GM12878 (cell line): ENCODE measurements at regions not wholly inside any gene's neighbourhood (a gene's known extent, or its start where the extent isn't known, plus 50 kb on each side); places are given as distances from the start of the nearest gene placed in this dataset.

Experiments used
- ATAC-seq: fragments of 200-7000 bp; cut with Tn5 transposase; 3 replicates; pipeline ENCODE4 v1.9.1; 2020; ENCODE audit warnings: mild to moderate bottlenecking, moderate library complexity
- BruUV-seq: library from RNA; stranded (reverse); fragments of 400-500 nt; replicated peaks from 2 replicates; lab custom pipeline; 2021; lab: Mats Ljungman, UMichigan
- CTCF ChIA-PET: fragments of 300-600 bp; sonication (Branson Sonifier 250); formaldehyde crosslinking; extraction: SDS; loops from one replicate; lab custom pipeline; 2021; ENCODE audit warnings: inconsistent platforms; lab: Yijun Ruan, JAX
- POLR2A ChIA-PET: fragments of 350-600 bp; formaldehyde crosslinking; extraction: SDS; loops from one replicate; lab custom pipeline; 2021; ENCODE audit warnings: inconsistent platforms; lab: Charles Lee
- RAD21 ChIA-PET: fragments of 300-600 bp; sonication (Branson Sonifier 250); formaldehyde crosslinking; loops from one replicate; lab custom pipeline; 2023; ENCODE audit warnings: antibody characterized with exemption; ENCODE audit not compliant: unreplicated experiment; lab: Charles Lee
- SMC1A ChIA-PET: fragments of 300-600 bp; sonication (Branson Sonifier 250); formaldehyde crosslinking; loops from one replicate; lab custom pipeline; 2023; ENCODE audit not compliant: unreplicated experiment, uncharacterized antibody; lab: Charles Lee
- DNase-seq: peaks from one replicate; pipeline ENCODE4 v3.0.0-alpha.2; 2011; ENCODE audit warnings: low read depth, low spot score
- FAIRE-seq: peaks from 3 replicates; lab custom pipeline; 2011; peaks lifted over from hg19 to GRCh38; lab: Jason Lieb, UNC
- H2AFZ ChIP-seq: 2 replicates; pipeline ENCODE4 v1.6.0; 2011; ENCODE audit warnings: low read depth, low read length, control low read depth; ENCODE audit not compliant: control insufficient read depth
- H3K27ac ChIP-seq: 2 replicates; pipeline ENCODE4 v1.5.1; 2011; ENCODE audit warnings: control low read depth; ENCODE audit not compliant: control insufficient read depth, insufficient read depth
- H3K27me3 ChIP-seq, 2 experiments: replicated peaks in 1 of 2; 2 replicates each; pipeline versions ENCODE4 v1.6.0 to v1.6.1; 2011; ENCODE audit warnings: low read length in 1 of 2; ENCODE audit not compliant: control insufficient read depth in 2 of 2, insufficient read depth in 2 of 2
- H3K36me3 ChIP-seq, 2 experiments: 2 replicates each; pipeline ENCODE4 v1.5.1; 2011; ENCODE audit warnings: low read length in 1 of 2; ENCODE audit not compliant: control insufficient read depth in 2 of 2, insufficient read depth in 2 of 2
- H3K4me1 ChIP-seq: 2 replicates; pipeline ENCODE4 v1.6.1; 2011; ENCODE audit warnings: mild to moderate bottlenecking, low read length, moderate library complexity, mixed read lengths; ENCODE audit not compliant: control insufficient read depth, insufficient read depth
- H3K4me2 ChIP-seq: 2 replicates; pipeline ENCODE4 v1.6.0; 2011; ENCODE audit warnings: control low read depth; ENCODE audit not compliant: control insufficient read depth, insufficient read depth
- H3K4me3 ChIP-seq: fragments of 200-600 bp; sonication (generic); 2 replicates; pipeline ENCODE4 v1.5.1; 2016
- H3K79me2 ChIP-seq: 2 replicates; pipeline ENCODE4 v1.6.0; 2011; ENCODE audit warnings: low read length; ENCODE audit not compliant: control insufficient read depth, insufficient read depth
- H3K9ac ChIP-seq: 2 replicates; pipeline ENCODE4 v1.8.0; 2011; ENCODE audit warnings: low read length, control low read depth, mixed read lengths; ENCODE audit not compliant: control insufficient read depth, insufficient read depth
- H3K9me3 ChIP-seq: replicated peaks from 3 replicates; pipeline ENCODE4 v1.5.1; 2011; ENCODE audit warnings: mild to moderate bottlenecking, low read length; ENCODE audit not compliant: control insufficient read depth, insufficient read depth
- H4K20me1 ChIP-seq: 2 replicates; pipeline ENCODE4 v1.6.0; 2011; ENCODE audit not compliant: control insufficient read depth, insufficient read depth
- ATF2 ChIP-seq: IDR thresholded peaks from 2 replicates; pipeline ENCODE4 v1.6.1; 2012; ENCODE audit warnings: low read length, inconsistent platforms
- BCLAF1 ChIP-seq: fragments of 450-650 bp; IDR thresholded peaks from 2 replicates; pipeline ENCODE4 v1.6.1; 2017; ENCODE audit warnings: antibody characterized with exemption, mild to moderate bottlenecking, moderate library complexity
- CHD4 ChIP-seq: fragments of 200-600 bp; sonication (generic); IDR thresholded peaks from 2 replicates; pipeline ENCODE4 v1.6.1; 2016; ENCODE audit warnings: mild to moderate bottlenecking
- EZH2 ChIP-seq: IDR thresholded peaks from 2 replicates; pipeline ENCODE4 v1.6.1; 2012; ENCODE audit warnings: low read depth, mild to moderate bottlenecking, control low read depth, inconsistent platforms, low read length, borderline replicate concordance; ENCODE audit not compliant: control insufficient read depth
- FOS ChIP-seq: IDR thresholded peaks from 3 replicates; pipeline ENCODE4 v1.6.1; 2011; ENCODE audit warnings: borderline replicate concordance; ENCODE audit not compliant: insufficient read length; ENCODE audit errors: extremely low read depth
- HDAC2 ChIP-seq: fragments of 200-600 bp; sonication (generic); IDR thresholded peaks from 2 replicates; pipeline ENCODE4 v1.6.1; 2017
- IKZF2 ChIP-seq, 2 experiments: fragments of 450-650 bp; IDR thresholded peaks; 2 replicates each; pipeline ENCODE4 v1.6.1; 2017; ENCODE audit warnings: mild to moderate bottlenecking in 2 of 2, moderate library complexity in 2 of 2
- IRF5 ChIP-seq: fragments of 450-650 bp; IDR thresholded peaks from 2 replicates; pipeline ENCODE4 v1.6.1; 2017; ENCODE audit warnings: borderline replicate concordance
- JUNB ChIP-seq: IDR thresholded peaks from 2 replicates; pipeline ENCODE4 v1.6.1; 2016; ENCODE audit warnings: antibody characterized with exemption, mild to moderate bottlenecking
- MEF2A ChIP-seq: IDR thresholded peaks from 2 replicates; pipeline ENCODE4 v1.6.1; 2011; ENCODE audit warnings: low read depth, mild to moderate bottlenecking, low read length, moderate library complexity; ENCODE audit not compliant: insufficient read depth
- NR2F1 ChIP-seq: fragments of 450-650 bp; conservative IDR thresholded peaks from 2 replicates; pipeline ENCODE4 v1.6.1; 2017; ENCODE audit warnings: mild to moderate bottlenecking
- RBBP5 ChIP-seq: fragments of 200-600 bp; sonication (generic); conservative IDR thresholded peaks from 2 replicates; pipeline ENCODE4 v1.6.1; 2016
- REST ChIP-seq: IDR thresholded peaks from 2 replicates; pipeline ENCODE4 v1.6.1; 2012; ENCODE audit warnings: mild to moderate bottlenecking, low read depth, low read length
- SMAD5 ChIP-seq: IDR thresholded peaks from 2 replicates; pipeline ENCODE4 v1.6.1; 2016; ENCODE audit warnings: antibody characterized with exemption, low read depth
- SREBF1 ChIP-seq: IDR thresholded peaks from 2 replicates; pipeline ENCODE4 v1.6.1; 2012; ENCODE audit warnings: mild to moderate bottlenecking, low read length
- SUZ12 ChIP-seq: fragments of 200-600 bp; sonication (generic); IDR thresholded peaks from one replicate; pipeline ENCODE4 v1.6.1; 2018; ENCODE audit warnings: antibody characterized with exemption, mild to moderate bottlenecking; ENCODE audit not compliant: unreplicated experiment
- ZZZ3 ChIP-seq: IDR thresholded peaks from 2 replicates; pipeline ENCODE4 v1.6.1; 2011; ENCODE audit warnings: low read depth; ENCODE audit not compliant: control insufficient read depth, insufficient read length
- WGBS: methylation state at CpG from one replicate; pipeline ENCODE4 v1.1.6; 2016; ENCODE audit warnings: low lambda C conversion rate; ENCODE audit not compliant: insufficient replicate concordance, insufficient coverage; ENCODE audit errors: missing lambda C conversion rate; 5-methylcytosine and 5-hydroxymethylcytosine counted together
- in situ Hi-C: fragments of 300-500 bp; cut with MboI; formaldehyde crosslinking; loops from 9 replicates; pipeline ENCODE4 v1.14.3; 2018; ENCODE audit warnings: mixed read lengths
- intact Hi-C: fragments of 100-400 bp; cut with micrococcal nuclease; formaldehyde crosslinking; loops from one replicate; pipeline ENCODE4 v1.14.2; 2022; ENCODE audit not compliant: unreplicated experiment

- Histone ChIP-seq H2AFZ (no peak overlapping the region), H3K4me1 (no peaks in the 10 kb centered on the region), H3K4me3 (no peak overlapping the region), H3K79me2 (no peaks in the 10 kb centered on the region), H3K4me2 (no peak overlapping the region), H3K36me3 (no peaks in the 10 kb centered on the region), H3K27me3 (no peaks in the 10 kb centered on the region), H3K27ac (no peak overlapping the region), H3K9ac (no peak overlapping the region), H4K20me1 (no peaks in the 10 kb centered on the region), H3K9me3 (no peaks in the 10 kb centered on the region)
- WGBS = 9% methylated on average over 6 of the region's 6 CpGs
- ChIA-PET SMC1A (no interaction called here), POLR2A (no interaction called here), RAD21 (no interaction called here), CTCF (interaction anchor here (1.5 kb wide), 1 partner anchor 11 kb away, joined by 4 read pairs; no protein-coding TSS in a partner anchor)
- intact Hi-C loops = no loop called here
- no peak for DNase-seq
- BruUV-seq = no TSS peak
- no peak for ATAC-seq
- in situ Hi-C loops = no loop called here
- FAIRE-seq = no peak
- no peak for TF ChIP-seq ZZZ3
- TF ChIP-seq ATF2 = no peak
- no peak for TF ChIP-seq BCLAF1
- TF ChIP-seq REST = no peak
- no peak for TF ChIP-seq NR2F1
- TF ChIP-seq FOS = no peak
- TF ChIP-seq SMAD5 = no peak
- no peak for TF ChIP-seq IKZF2 (IDR thresholded peaks at IDR 0.05)
- no peak for TF ChIP-seq HDAC2
- no peak for TF ChIP-seq IRF5
- TF ChIP-seq MEF2A = no peak
- TF ChIP-seq JUNB = no peak
- no peak for TF ChIP-seq RBBP5
- no peak for TF ChIP-seq CHD4
- no peak for TF ChIP-seq SREBF1
- no peak for TF ChIP-seq EZH2
- TF ChIP-seq SUZ12 = no peak
Measured at GRCh38 chr7:42650171-42650570, 261.7 kb downstream of the C7orf25 start.
